Fibroblast of the conjunctiva (primary cell): ENCODE measurements at regions not wholly inside any gene's neighbourhood (a gene's known extent, or its start where the extent isn't known, plus 50 kb on each side); places are given as distances from the start of the nearest gene placed in this dataset.
"Not testable (repeated sequence)": the region's sequence is repeated elsewhere in the genome, so short reads cannot be mapped to it uniquely, and the experiment has no call there.

Experiments used
- DNase-seq: peaks from one replicate; pipeline ENCODE4 v3.0.0-alpha.2; 2010; ENCODE audit warnings: low read depth

GRCh38 chr4:1572964-1573720, 111.0 kb downstream of the FAM53A start:
- DNase-seq: no peak

DNA sequence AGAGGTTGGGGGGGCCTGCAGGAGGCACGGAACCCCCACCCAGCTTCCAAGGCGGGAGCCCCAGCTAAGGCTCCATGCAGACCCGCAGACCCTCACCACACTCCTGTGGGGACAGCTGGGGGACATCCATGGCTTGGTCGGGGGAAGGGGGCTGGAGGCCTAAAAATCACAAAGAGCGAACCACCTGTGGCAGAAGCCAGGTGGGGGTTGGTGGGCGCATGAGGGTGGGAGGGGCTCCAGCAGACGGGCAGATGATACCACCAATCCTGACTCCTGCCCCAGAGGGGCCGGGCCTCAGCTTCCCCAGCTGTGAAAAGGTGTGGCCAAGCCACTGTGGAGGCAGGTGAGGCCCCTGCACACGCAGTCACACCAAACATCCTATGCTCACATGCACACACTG, 111.6 kb downstream of the FAM53A start:
- no peak for DNase-seq

DNA sequence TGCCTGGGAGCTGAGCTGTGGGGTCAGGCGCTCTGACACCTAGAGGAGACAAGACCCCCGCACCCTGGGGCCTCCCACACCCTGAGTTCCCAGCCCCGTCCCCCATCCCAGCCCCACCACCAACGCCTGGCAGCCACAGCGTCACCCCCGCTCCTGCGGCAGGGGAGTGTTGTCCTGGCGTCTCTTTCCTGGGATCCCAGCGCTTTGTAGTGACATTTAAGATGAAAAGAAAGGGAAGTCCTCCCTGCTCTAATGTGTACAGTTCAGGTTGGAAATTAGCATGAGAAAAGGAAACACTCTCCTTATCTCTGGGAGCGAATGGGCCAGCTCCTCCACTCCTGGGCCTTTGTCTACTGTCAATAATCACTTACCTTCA, 112.1 kb downstream of the FAM53A start:
- no peak for DNase-seq

DNA sequence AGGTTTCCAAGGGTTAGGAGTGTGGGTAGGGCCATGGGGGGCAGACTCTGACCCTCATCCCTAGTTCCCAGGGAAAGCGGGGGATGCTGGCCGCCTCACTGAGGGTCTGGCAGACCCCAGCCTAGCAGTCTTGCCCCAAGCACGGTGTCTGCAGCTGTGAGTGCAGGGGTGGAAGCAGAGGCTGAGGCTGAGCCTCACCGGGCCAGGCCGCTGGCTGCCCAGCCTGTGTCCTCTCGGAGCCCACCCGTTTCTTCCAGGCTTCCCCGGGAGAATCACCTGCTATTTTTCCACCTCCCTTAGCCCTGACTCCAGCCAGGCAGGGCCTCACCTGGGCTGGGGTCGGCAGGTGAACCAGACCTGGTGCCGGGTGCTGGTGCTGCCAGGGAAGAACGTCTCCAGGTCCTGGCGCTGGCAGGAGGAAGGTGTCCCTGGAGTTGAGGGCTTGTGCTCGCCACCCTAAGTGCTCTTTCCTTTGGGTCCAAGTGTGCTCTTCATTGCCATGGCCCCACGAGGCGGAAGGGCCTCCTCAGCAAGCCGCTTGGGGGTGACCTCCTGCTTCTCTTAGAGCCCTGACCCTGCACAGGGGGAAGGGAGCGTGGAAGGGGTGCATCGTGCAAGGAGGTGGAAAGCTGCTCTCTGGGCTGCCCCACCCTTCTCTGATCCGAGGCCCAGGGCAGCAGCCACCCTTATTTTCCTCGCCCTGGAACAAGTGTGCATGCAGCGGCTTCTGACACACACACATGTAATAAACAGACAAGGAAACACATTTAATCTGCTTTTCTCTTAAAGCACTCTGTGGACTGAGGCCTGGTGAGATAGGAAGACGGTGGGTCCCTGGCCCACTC, 112.7 kb downstream of the FAM53A start:
- no peak for DNase-seq

GRCh38 chr4:1570291-1571164, 113.6 kb downstream of the FAM53A start:
- DNase-seq: no peak

GRCh38 chr4:1569461-1570151, 114.5 kb downstream of the FAM53A start:
- DNase-seq: no peak

DNA sequence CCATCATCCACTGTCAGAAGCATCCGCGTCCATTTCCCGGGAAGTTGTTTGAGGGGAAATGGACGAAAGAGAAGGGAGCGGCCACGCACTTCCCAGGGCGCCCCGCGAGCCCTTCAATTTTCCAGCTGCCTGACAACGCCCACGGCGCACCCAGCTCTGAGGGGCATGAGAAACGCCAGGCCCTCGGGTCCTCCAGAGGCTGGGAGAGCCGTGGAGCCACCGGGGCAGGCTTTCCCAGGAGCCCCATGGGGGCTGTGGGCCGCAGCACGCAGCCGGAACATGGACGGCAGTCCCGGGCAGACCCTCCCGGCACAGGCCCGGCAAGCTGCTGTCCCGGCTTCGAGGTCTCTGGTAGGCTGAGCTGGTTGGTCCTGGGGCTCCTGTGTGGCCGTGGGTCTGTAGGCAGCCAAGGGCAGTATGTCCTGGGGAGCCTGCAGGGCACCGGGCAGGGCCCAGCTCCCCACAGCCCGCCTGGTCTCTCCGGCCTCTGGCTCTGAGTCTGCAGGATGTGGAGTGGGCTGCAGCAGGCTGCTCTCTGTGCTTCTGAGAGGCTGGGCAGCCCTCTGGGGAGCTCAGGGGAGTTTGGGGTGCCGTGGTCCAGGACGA, 115.2 kb downstream of the FAM53A start:
- DNase-seq: no peak

DNA sequence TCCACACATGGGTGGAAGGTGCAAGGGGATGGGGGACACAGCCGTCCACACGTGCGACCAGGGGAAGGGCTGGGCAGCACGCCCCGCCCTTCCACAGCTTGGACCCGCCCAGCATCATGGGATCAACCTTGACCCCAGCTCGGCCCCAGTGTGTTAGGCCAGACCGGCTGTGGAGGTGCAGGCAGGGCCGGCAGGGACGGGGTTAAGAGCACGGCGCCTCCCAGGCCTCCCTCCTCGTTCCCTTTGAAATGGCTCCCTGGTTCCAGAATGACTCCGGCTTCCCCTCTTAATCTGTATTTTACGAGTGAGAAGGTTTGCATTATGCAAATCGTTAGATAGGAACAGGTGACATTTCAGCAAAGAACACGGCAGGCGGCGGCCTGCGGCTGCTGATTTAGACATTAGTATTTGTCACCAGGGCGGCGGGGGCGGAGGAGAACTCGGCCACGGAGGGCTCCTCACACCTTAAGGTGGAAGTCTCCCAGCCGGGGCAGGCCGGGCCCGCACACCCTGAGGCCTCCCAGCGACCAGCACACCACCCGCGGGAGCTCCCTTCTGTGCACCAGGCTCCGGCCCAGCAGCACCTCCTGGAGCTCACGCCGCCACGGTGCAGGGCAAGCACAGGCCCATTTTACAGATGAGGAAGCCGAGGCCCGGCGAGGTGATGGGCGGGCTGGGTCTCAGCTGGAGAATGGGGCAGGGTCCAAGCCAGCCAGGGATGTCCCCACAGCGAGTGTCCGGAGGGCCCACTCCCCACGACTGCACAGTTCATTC, 116.1 kb downstream of the FAM53A start:
- DNase-seq: no peak

DNA sequence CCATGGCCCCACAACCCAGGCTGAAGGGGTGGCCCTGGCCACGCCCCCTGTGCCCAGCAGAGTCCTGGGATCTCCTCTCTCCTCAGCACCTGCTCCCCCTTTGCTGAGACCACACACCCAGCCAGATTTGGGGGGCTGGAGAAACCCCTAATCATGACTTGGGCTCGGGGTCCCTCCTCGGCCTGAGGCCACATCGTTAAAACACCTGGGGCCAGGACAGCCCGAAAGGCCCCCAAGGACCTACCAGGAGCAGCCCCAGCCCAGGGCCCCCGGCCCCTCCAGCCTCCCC, 116.7 kb downstream of the FAM53A start:
- DNase-seq: no peak

GRCh38 chr4:1566838-1567518, 117.1 kb downstream of the FAM53A start:
- DNase-seq: no peak

DNA sequence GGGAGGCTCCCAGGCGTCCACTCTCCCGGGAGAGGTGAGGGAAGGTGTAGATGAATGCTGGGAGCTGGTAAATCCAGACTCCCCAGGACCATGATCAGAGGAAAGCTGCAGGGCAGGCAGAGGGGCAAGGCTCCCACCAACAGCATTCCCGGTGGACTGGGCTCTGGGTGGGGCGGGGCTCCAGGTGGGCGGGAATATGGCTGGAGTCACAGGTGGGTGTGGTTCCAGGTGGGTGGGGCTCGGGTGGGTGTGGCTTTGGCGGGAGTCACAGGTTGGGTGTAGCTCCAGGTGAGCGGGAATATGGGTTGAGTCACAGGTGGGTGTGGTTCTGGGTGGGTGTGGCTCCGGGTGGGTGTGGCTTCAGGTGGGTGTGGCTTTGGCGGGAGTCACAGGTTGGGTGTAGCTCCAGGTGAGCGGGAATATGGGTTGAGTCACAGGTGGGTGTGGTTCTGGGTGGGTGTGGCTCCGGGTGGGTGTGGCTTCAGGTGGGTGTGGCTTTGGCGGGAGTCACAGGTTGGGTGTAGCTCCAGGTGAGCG, 117.7 kb downstream of the FAM53A start:
- DNase-seq: not testable (repeated sequence)

DNA sequence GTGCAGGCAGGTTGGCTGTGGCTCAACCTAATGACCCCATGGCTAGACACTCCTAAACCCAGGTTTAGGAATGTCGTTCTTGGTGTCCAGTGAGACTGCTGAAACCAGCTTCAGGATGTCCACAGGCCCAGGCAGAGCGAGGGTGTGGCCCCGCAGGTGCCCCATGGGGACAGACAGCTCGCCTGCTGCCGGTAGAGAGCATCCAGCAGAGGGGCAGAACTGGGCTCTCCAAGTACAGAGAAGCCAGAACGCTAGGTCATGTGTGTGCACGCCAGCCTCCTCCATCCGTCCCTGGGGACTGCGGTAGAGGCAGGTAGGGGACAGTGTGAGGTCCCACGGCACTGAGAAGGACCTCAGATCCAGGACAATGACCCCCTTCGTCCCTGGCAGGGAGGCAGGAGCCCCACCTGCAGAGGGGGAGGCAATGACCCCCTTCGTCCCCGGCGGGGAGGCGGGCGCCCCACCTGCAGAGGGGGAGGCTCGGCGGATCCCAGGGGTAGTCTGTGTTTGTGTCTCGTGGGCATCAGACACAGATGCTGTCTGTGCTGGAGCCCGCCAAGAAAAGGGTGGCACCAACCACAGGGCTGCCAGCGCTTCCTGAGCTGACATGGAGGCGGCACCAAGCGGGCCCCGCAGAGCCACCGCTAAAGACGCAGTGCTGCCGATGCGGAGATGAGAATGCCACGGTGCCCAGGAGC, 118.4 kb downstream of the FAM53A start:
- DNase-seq: no peak

DNA sequence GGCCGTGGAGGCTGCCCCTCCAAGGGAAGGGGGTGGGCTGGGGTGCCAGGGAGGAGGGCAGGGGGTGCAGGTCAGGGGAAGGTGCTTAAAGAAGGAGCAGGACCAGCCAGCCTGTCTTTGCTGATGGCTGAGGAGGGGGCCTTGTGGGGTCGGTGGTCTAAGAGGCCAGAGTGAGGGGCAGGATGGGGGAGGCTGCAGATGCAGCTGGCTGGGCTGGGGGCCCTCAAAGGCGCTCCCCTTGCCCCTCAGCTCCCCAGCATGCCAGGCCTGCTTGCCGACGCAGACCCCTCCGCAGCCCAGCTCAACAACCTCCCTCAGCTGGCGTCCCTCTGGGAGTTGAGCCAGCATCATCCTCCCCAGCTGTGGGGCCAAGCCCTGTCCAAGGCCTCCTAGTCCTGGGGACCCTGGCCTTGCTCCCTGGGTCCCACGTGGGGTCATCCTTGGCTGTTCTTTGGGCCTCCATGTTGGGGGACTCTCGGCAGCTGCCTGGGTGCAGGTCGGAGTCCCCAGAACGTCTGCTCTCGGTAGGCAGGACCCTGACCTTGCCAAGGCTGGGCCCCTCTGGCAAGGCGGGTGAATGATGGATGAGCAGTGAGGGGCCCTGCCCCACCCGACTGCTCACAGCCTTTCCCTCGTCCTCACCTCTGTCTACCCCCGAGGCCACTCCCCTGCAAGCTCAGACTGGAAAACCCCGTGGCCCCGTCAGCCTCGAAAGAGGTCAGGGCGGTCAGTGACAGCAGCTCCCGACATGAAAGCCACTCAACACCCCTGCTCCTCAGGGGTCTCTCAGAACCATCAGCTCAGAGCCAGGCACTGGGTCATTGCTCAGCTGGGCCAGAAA, 119.4 kb downstream of the FAM53A start:
- no peak for DNase-seq

DNA sequence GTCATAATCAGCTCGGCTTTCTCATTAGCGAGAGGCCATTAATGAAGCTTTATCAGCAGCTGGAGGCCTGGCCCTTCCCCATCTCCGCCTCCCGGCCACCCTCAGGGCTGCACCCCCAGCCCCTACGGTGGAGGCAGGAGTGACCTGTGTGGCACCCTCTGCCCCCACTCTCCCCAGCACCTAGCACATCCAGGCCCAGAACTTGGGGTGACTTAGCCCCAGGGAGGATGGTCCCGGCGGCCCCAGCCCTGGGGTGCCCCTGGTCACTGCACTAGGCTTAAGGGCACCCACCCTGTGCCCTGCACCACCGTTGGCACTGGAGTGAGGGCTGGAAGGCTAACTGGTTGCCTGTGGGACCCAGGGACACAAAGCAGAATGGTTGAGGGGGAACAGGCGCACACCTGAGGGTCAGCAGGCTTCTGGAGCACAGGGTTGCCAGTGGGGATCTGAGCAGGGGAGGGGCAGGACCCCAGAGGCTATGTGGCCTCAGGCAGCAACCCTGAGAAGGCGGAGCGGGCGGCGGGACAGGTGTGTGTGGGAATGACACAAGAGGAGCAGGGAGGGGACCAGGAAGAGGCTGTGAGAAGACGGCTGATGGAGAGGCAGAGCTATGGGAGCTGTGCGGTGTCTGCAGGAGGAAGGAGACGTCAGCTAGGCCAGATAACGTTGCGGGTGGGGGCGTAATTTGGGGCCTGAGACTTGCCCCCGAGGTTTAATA, 120.2 kb downstream of the FAM53A start:
- no peak for DNase-seq

GRCh38 chr4:1563241-1563640, 120.9 kb downstream of the FAM53A start:
- no peak for DNase-seq

DNA sequence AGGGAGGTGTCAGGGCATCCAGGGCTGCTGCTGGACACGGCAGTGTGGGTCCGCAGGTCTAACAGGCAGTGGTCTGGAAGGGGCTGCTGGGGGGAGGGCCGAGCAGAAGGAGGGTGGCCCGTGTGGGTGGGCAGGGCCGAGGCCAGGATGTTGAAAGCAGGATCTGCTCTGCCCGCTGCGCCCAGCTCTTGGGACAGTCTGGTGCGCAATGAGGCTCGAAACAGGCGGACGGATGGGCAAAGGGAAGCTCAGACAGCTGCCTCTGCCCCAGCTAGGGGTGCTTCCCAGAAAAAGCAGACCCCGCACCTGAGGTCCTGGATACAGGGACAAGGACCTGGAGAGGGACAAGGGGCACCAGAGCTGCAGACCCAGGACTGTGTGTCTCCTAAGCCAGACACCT, 121.3 kb downstream of the FAM53A start:
- DNase-seq: no peak

DNA sequence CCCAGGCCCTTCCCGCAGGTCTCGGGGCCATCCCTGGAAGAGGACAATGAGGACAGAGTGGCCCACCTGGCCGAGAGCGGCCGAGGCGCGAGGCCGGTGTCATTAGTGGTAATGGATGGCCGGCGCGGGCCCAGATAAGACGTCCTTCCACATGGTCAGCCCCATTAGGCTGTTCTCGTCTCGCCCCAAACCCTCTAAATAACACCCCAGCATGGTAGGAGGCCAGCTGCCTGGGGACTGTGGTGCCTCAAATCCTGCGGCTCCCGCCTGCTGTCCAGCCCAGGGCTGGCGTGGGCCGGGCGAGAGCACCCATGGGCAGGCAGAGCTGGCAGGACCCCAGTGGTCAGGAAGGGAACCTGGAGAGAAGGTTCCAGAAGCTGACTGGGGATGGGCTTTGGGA, 121.7 kb downstream of the FAM53A start:
- no peak for DNase-seq
